T-helper 17 cell (primary cell): ENCODE measurements at regions not wholly inside any gene's neighbourhood (a gene's known extent, or its start where the extent isn't known, plus 50 kb on each side); places are given as distances from the start of the nearest gene placed in this dataset.

Experiments
- ATAC-seq: fragments of 150-1000 bp; cut with Tn5 transposase; 2 replicates; pipeline ENCODE4 v1.10.0; 2021; ENCODE audit warnings: mild to moderate bottlenecking, moderate library complexity
- DNase-seq, 3 donors: peaks; one replicate each; pipeline versions ENCODE4 v3.0.0 to v3.0.0-alpha.2; 2020 to 2021
- H3K9me3 ChIP-seq: one replicate; pipeline ENCODE4 v1.7.0; 2013; ENCODE audit warnings: low read length, mild to moderate bottlenecking; ENCODE audit not compliant: control insufficient read depth, poor library complexity, severe bottlenecking
- H3K27ac Mint-ChIP-seq: one replicate; pipeline ENCODE4 v1.8.0; 2022; ENCODE audit warnings: mild to moderate bottlenecking, moderate library complexity, mixed read lengths
- H3K27me3 Mint-ChIP-seq: one replicate; pipeline ENCODE4 v1.8.0; 2022; ENCODE audit warnings: mixed read lengths
- H3K36me3 Mint-ChIP-seq: one replicate; pipeline ENCODE4 v1.8.0; 2022; ENCODE audit warnings: low read depth, mixed read lengths
- H3K4me1 Mint-ChIP-seq: one replicate; pipeline ENCODE4 v1.8.0; 2022; ENCODE audit warnings: mild to moderate bottlenecking, mixed read lengths
- H3K4me3 Mint-ChIP-seq: one replicate; pipeline ENCODE4 v1.8.0; 2022; ENCODE audit warnings: mild to moderate bottlenecking, moderate library complexity, mixed read lengths

DNA sequence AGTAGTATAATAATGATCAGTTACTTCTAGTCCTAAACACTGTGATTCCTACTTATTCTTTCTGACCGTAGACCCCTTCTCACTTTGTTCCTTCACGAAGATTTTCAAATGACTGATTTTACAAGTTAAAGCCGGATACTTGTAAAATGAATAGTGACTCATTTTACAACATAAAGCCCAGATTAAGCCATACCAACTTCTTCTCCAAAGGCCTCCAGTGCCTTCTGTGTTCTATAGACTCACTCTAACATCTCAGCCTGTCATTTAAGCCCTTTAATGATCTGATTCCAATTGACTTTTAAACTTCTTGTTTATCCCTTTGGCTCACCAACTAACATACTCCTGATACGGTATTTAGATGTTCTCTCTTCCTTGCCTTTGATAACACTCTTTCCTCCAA, 480.0 kb upstream of the HS3ST1 start:
- Mint-ChIP-seq H3K36me3 (no peaks in the 10 kb centered on the region), H3K4me3 (no peak overlapping the region), H3K27ac (no peak overlapping the region), H3K4me1 (no peaks in the 10 kb centered on the region), H3K27me3 (no peaks in the 10 kb centered on the region)
- DNase-seq (no peak), ATAC-seq (no peak)
- no peaks in the 10 kb centered on the region for H3K9me3 ChIP-seq

DNA sequence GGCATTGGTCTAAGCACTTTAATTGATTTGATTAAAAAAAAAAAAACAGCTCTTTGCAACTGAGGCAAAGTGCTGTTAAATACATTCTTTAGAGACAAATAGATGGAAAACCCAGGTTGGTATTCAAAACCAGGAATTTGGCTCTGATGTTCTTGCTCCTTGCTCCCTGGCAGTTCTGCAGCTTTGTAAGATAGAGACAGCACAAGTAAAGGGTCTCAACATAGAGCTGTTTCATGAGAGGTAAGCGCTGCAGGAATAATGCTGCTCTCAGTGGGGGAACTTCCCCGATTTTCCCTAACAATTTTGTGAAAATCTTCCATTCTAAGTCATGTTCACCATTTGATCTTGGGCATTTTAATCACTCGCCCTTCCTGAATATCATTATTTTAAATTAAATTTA, 479.5 kb upstream of the HS3ST1 start:
- Mint-ChIP-seq H3K4me1 (no peaks in the 10 kb centered on the region), H3K4me3 (no peak overlapping the region), H3K27ac (no peak overlapping the region), H3K27me3 (no peaks in the 10 kb centered on the region), H3K36me3 (no peaks in the 10 kb centered on the region)
- ATAC-seq (no peak), DNase-seq (no peak)
- H3K9me3 ChIP-seq: no peaks in the 10 kb centered on the region

DNA sequence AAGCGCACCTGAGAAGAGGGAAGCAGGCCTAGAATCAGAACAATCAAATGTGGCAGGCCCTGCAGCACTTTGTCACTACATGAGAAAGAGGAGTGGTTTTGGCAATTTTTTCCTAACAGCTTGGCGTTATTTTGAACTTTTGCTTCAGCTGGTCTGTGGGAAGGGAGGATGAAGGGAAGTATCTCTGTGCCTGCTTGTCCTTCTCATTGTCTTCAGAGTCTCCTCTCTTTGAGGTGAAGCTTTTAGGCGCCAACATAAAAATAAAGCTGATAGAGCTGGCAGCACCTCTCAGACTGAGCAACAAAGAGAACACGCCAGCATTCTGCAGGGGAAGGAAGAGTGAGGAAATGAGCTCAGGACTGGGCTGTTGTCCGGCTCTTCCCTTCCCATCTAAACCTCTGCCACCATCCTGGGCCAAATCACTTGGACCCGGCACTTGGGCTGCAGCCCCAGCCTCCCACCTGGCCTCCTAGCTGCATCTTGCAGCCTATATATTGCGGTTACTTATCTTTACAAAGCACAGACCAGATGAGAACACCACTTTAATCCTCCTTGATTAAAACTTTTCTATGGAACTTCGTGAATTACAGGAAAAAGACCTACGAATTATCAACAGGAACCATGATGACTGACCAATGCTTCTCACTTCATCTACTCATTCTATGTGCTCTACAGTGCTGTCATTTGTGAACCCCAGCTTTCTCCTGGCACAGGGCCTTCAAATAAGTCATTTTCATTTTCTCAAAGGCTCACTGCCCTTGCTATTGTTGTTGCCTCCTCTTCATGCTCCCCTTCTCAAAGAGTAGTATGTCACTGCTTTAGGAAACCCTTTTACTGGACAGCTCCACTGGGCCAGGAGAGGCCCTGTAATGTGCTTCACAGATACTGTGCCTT, 476.4 kb upstream of the HS3ST1 start:
- ATAC-seq: no peak
- Mint-ChIP-seq H3K4me3 (no peak overlapping the region), H3K4me1 (no peaks in the 10 kb centered on the region), H3K27me3 (no peaks in the 10 kb centered on the region), H3K36me3 (no peaks in the 10 kb centered on the region), H3K27ac (no peak overlapping the region)
- DNase-seq: no peak
- H3K9me3 ChIP-seq: no peaks in the 10 kb centered on the region

DNA sequence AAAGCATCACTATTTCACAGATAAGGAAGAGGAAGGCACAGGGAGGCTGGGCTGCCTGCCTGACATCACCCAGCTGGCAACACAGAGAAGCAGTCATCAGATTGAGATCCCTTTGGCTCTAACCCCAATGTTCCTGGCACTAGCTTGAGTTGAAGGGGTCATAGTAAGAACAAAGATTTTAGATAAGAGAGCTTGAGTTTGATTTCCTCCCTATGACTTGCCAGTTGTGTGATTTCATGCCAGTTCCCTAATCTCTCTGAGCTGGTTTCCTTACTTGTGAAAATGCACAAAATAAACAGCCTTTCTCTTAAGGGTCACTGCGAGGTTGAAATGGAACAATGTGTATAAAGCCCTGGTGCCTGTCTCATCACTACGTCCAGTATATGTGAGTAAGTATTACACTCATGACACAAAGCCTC, 475.4 kb upstream of the HS3ST1 start:
- Mint-ChIP-seq H3K4me3 (no peak overlapping the region), H3K36me3 (no peaks in the 10 kb centered on the region), H3K27ac (no peak overlapping the region), H3K27me3 (no peaks in the 10 kb centered on the region), H3K4me1 (no peaks in the 10 kb centered on the region)
- ATAC-seq (no peak), DNase-seq (no peak)
- H3K9me3 ChIP-seq: no peaks in the 10 kb centered on the region

DNA sequence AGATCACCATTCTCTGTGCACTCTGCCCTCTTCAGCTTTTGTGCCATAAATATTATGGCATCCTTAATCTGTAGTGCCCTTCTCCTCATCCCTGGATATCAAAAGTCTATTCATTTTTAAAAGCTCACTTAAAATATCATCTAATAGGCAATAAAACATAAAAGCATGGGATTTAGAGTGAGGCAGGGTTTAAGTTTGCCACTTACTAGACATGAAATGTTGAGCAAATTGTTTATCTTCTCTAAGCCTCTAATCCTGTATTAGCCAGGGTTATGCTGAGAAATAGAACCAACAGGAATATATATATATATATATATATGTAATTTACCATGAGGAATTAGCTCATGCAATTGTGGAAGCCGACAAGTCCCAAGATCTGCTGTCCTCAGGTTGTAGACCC, 472.4 kb upstream of the HS3ST1 start:
- H3K9me3 ChIP-seq: no peaks in the 10 kb centered on the region
- H3K27me3 Mint-ChIP-seq: no peaks in the 10 kb centered on the region
- no peak overlapping the region for H3K4me3 Mint-ChIP-seq
- no peaks in the 10 kb centered on the region for H3K4me1 Mint-ChIP-seq
- ATAC-seq (no peak), DNase-seq (no peak)
- no peak overlapping the region for H3K27ac Mint-ChIP-seq
- no peaks in the 10 kb centered on the region for H3K36me3 Mint-ChIP-seq

DNA sequence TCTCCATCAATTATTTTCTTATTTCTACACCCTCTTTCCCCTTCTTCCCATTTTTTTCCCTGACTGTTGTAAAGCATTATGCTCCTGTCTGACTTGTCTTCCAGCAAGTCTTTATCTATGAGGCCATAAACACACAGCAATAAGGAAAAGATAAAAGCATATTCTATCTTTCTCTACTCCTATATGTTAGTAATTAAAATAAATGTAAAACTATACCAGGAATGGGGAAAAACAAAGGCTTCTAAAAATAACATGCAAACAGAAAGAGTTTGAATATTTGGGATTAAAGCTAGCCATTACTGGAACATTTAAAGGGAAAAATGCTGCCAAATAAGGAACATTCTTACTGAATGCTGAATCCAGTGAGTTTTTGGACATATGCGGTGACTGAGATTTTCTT, 471.7 kb upstream of the HS3ST1 start:
- Mint-ChIP-seq H3K36me3 (no peaks in the 10 kb centered on the region), H3K4me1 (no peaks in the 10 kb centered on the region), H3K27ac (no peak overlapping the region), H3K4me3 (no peak overlapping the region), H3K27me3 (no peaks in the 10 kb centered on the region)
- ATAC-seq (no peak), DNase-seq (no peak)
- no peaks in the 10 kb centered on the region for H3K9me3 ChIP-seq

DNA sequence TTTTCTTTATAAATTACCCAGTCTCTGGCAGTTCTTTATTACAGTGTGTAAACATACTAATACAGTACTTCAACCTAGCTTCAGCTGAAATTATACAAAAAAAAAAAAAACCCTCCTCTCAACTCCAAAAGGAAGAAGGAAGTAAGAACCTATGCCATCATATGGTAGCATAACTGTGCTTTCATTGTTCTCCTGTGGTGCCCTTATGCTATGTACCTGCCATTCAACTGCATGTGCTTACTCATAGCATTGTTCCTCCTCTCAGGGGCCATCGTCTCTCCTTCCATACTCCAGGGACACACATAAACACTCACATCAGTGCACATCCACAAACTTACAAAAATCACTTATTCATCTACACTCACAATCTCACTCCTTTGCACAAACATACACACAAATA, 470.1 kb upstream of the HS3ST1 start:
- ATAC-seq (no peak), DNase-seq (no peak)
- Mint-ChIP-seq H3K4me3 (no peak overlapping the region), H3K36me3 (no peaks in the 10 kb centered on the region), H3K27me3 (no peaks in the 10 kb centered on the region), H3K4me1 (no peaks in the 10 kb centered on the region), H3K27ac (no peak overlapping the region)
- no peaks in the 10 kb centered on the region for H3K9me3 ChIP-seq

DNA sequence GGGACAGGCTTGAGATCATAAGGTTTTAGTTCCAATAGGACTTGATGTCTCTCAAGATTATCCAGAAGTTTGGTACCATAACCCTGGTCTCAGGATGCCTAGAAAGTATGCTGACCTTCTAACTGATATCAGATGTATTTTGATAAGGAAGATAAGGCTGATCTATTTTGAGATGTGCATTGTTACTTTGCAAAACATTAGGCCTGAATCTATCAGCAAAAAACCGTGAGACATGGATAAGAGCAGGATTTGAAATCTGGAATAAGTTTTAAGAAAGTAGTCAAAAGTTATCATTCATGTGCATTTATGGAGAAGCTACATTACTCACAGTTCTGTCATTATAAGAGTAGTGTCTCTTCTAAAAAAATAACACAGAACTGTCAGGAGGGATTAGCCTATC, 467.1 kb upstream of the HS3ST1 start:
- H3K4me3 Mint-ChIP-seq: no peak overlapping the region
- H3K27ac Mint-ChIP-seq: no peak overlapping the region
- H3K9me3 ChIP-seq: no peaks in the 10 kb centered on the region
- no peak for ATAC-seq
- H3K27me3 Mint-ChIP-seq: no peaks in the 10 kb centered on the region
- no peak for DNase-seq
- H3K36me3 Mint-ChIP-seq: no peaks in the 10 kb centered on the region
- H3K4me1 Mint-ChIP-seq: no peaks in the 10 kb centered on the region

DNA sequence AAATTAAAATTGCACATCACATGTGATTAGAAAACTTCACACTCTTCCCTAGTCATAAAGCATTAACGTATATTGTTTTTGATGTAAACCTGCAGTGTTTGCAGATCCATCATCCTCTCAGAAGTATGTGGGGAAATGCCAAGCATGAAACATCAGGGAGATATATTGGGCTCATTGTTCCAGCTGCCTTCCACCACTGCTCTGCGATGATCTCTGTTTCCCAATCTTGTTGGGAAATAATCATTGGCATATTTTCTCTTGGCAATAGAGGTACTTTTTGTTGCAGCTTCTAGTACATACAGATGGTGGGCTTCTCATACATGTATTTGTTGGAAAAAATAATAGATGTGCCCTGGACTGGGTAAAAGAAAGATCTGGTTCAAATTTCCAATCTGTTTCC, 466.3 kb upstream of the HS3ST1 start:
- Mint-ChIP-seq H3K36me3 (no peaks in the 10 kb centered on the region), H3K27me3 (no peaks in the 10 kb centered on the region), H3K4me1 (no peaks in the 10 kb centered on the region), H3K4me3 (no peak overlapping the region), H3K27ac (no peak overlapping the region)
- ATAC-seq: no peak
- no peaks in the 10 kb centered on the region for H3K9me3 ChIP-seq
- no peak for DNase-seq

DNA sequence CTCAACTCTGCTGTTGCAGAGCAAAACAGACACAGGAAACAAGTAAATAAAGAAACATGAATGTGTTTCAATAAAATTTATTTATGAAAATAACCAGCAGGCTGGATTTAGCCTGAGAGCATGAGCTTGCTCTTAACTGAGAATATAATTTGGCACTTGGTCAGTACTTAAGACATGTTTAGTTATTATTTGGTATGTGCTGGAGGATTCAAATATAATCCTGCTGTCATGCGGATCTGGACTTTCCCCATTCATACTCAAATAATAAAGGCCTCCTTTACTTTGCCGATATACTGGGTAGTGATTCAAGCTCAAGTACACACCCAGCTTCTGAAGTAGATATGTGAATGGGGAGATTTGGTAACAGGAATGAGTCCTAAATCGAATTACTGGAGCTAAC, 465.5 kb upstream of the HS3ST1 start:
- no peak for DNase-seq
- no peaks in the 10 kb centered on the region for H3K4me1 Mint-ChIP-seq
- H3K27me3 Mint-ChIP-seq: no peaks in the 10 kb centered on the region
- H3K27ac Mint-ChIP-seq: no peak overlapping the region
- no peaks in the 10 kb centered on the region for H3K9me3 ChIP-seq
- ATAC-seq: no peak
- H3K4me3 Mint-ChIP-seq: no peak overlapping the region
- no peaks in the 10 kb centered on the region for H3K36me3 Mint-ChIP-seq

DNA sequence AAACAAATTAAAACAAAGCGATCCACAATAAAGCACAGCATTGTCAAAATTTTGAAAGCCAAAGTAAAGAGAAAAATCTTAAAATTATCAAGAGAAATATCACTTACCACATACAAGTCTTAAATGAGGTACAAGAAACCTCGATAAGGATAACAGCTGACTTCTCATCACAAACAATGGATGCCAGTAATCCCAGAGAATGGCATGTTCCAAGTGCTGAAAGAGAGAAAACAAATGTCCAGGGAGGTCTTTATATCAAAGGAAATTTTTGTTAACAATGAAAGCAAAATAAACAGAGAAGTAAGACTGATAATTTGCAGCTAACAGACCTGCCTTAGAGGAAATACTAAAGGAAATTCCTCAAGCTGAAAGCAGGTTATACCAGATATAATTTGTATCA, 460.4 kb upstream of the HS3ST1 start:
- H3K4me1 Mint-ChIP-seq: no peaks in the 10 kb centered on the region
- H3K27me3 Mint-ChIP-seq: no peaks in the 10 kb centered on the region
- DNase-seq (no peak), ATAC-seq (no peak)
- no peaks in the 10 kb centered on the region for H3K36me3 Mint-ChIP-seq
- H3K4me3 Mint-ChIP-seq: no peak overlapping the region
- no peak overlapping the region for H3K27ac Mint-ChIP-seq
- H3K9me3 ChIP-seq: no peaks in the 10 kb centered on the region

DNA sequence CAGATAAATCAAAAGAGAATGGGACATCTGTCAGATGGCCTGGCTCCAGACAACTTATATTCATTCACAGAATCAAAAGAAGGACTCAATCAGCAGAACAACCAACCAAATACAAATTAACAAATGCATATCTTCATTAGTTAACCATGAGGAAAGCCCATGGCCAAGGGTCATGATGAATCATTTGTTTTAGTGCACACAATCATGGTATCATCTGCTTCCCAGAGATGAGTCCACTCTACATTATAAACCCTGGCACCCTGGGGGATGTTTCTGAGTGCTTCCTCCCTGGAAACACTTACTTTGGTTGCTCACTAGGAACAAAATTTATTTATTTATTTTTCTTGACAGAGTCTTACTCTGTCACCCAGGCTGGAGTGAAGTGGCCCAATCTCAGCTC, 453.3 kb upstream of the HS3ST1 start:
- Mint-ChIP-seq H3K27ac (no peak overlapping the region), H3K4me1 (no peaks in the 10 kb centered on the region), H3K27me3 (no peaks in the 10 kb centered on the region), H3K36me3 (no peaks in the 10 kb centered on the region), H3K4me3 (no peak overlapping the region)
- ATAC-seq (no peak), DNase-seq (no peak)
- H3K9me3 ChIP-seq: no peaks in the 10 kb centered on the region

DNA sequence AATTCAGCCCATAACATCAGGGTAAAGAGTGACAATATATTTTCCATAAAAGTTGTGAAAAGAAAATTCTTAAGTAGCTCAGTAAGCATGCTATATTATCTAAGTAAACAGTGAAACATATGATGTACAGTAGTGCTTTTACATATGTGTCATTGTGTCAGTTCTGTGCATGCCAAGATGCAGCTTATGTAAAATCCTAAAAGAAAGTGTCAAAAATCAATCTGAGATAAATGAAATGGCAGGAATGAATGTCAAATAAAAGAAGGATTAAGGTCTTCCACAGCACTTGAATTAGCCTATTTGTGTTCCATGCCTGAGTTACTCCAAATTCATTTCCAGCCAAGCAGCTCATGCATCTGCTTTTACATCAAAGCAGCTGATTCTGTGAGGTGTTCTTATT, 452.7 kb upstream of the HS3ST1 start:
- DNase-seq (no peak), ATAC-seq (no peak)
- Mint-ChIP-seq H3K27me3 (no peaks in the 10 kb centered on the region), H3K36me3 (no peaks in the 10 kb centered on the region), H3K27ac (no peak overlapping the region), H3K4me3 (no peak overlapping the region), H3K4me1 (no peaks in the 10 kb centered on the region)
- no peaks in the 10 kb centered on the region for H3K9me3 ChIP-seq

DNA sequence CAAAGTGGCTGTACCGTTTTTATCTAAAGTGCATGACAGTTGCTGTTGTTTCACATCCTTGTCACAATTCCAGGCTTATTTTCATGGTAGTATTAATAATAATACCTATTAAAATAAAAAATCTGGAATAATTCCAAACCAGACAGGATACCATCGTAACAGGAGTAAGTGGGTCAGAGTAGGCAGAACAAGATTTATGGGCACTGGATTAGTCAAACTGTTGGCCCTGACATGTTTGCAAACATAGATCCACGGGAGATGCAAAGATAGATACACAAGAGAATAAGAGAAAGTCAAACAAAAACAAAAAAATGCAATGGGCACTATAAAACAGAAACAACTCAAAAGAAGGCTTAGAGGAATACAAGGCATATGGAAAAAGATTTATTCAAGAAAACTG, 449.5 kb upstream of the HS3ST1 start:
- H3K27me3 Mint-ChIP-seq: no peaks in the 10 kb centered on the region
- no peaks in the 10 kb centered on the region for H3K36me3 Mint-ChIP-seq
- H3K4me3 Mint-ChIP-seq: no peak overlapping the region
- ATAC-seq: no peak
- H3K27ac Mint-ChIP-seq: no peak overlapping the region
- H3K9me3 ChIP-seq: no peaks in the 10 kb centered on the region
- no peaks in the 10 kb centered on the region for H3K4me1 Mint-ChIP-seq
- DNase-seq: no peak
